Stomach (tissue), 4 donors: ENCODE measurements at regions not wholly inside any gene's neighbourhood (a gene's known extent, or its start where the extent isn't known, plus 50 kb on each side); places are given as distances from the start of the nearest gene placed in this dataset.

Experiments
- CTCF ChIP-seq, 7 experiments: fragments of 450-650 bp in 4 of 7; fragments of 200-600 bp in 3 of 7; sonication (generic) in 3 of 7; IDR thresholded peaks; one replicate each; pipeline ENCODE4 v1.5.1; 2016 to 2019; ENCODE audit warnings: antibody characterized with exemption in 7 of 7, control low read depth in 2 of 7, mild to moderate bottlenecking in 1 of 7
- EP300 ChIP-seq: sonication (generic); formaldehyde crosslinking; IDR thresholded peaks from one replicate; pipeline ENCODE4 v1.6.1; 2017; ENCODE audit warnings: antibody characterized with exemption
- POLR2A ChIP-seq, 4 donors: fragments of 450-650 bp; IDR thresholded peaks; one replicate each; pipeline ENCODE4 v1.6.1; 2016; ENCODE audit warnings: antibody characterized with exemption in 4 of 4, control low read depth in 2 of 4, mild to moderate bottlenecking in 1 of 4, moderate library complexity in 1 of 4
- POLR2AphosphoS5 ChIP-seq, 3 donors: sonication (generic); formaldehyde crosslinking; IDR thresholded peaks; one replicate each; pipeline ENCODE4 v1.6.1; 2016; ENCODE audit warnings: antibody characterized with exemption in 3 of 3

- TF ChIP-seq CTCF (IDR thresholded peaks at IDR 0.05), result no peak
- no peak for TF ChIP-seq EP300
- no peak for TF ChIP-seq POLR2A (IDR thresholded peaks at IDR 0.05)
- TF ChIP-seq POLR2AphosphoS5 (IDR thresholded peaks at IDR 0.05), result no peak
These were observed 1001.6 kb upstream of the IGFBP7 start for GRCh38 chr4:58111818-58112217.
